AG04450 (cell line): ENCODE measurements at regions not wholly inside any gene's neighbourhood (a gene's known extent, or its start where the extent isn't known, plus 50 kb on each side); places are given as distances from the start of the nearest gene placed in this dataset.
"Not testable (repeated sequence)": the region's sequence is repeated elsewhere in the genome, so short reads cannot be mapped to it uniquely, and the experiment has no call there.

Source experiments
- CTCF ChIA-PET: fragments of 300-600, 350-600 bp; formaldehyde crosslinking; extraction: SDS; loops from one replicate; lab custom pipeline; 2022; ENCODE audit warnings: antibody characterized with exemption, inconsistent platforms; lab: Charles Lee
- POLR2A ChIA-PET: fragments of 350-600 bp; formaldehyde crosslinking; extraction: SDS; loops from one replicate; lab custom pipeline; 2021; ENCODE audit warnings: antibody characterized with exemption, inconsistent platforms; lab: Yijun Ruan, JAX
- DNase-seq: peaks from one replicate; pipeline ENCODE4 v3.0.0-alpha.2; 2011; ENCODE audit warnings: low read depth, low spot score
- H3K27ac ChIP-seq: one replicate; pipeline ENCODE4 v1.5.1; 2012; ENCODE audit warnings: low read depth, low read length, control low read depth
- H3K27me3 ChIP-seq: one replicate; pipeline ENCODE4 v1.6.0; 2012; ENCODE audit warnings: low read length; ENCODE audit not compliant: control insufficient read depth, insufficient read depth
- H3K4me3 ChIP-seq: 2 replicates; pipeline ENCODE4 v1.5.1; 2011; ENCODE audit warnings: mild to moderate bottlenecking, low read depth, low read length, control low read depth
- H3K9me3 ChIP-seq: 2 replicates; pipeline ENCODE4 v1.5.1; 2012; ENCODE audit warnings: low read length; ENCODE audit not compliant: control insufficient read depth, insufficient read depth
- TF ChIP-seq, protein P1 (sequence below): IDR thresholded peaks from 2 replicates; pipeline ENCODE4 v1.5.1; 2011; ENCODE audit warnings: low read depth, low read length, control low read depth, inconsistent platforms

DNA sequence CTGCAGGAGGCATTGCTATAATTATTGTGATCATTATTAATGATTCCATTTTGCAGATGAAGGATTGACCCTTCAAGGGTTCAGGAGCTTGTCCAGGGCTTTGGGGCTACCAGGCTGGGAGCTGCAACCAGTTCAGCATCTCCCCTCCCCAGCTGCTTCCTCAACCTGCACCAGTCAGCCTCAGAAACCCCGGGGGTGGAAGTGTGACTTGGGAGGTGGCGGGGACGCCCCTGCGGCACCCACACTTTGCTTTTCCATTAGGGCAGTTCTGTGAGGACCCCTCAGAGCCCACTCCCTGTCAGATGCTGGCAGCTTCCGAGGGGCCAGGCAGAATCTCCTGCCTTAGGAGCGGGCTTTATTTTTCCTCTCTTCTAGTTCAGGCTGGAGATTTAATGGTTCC lies 85.6 kb downstream of the OLFM1 start:
- TF ChIP-seq, protein P1, sequence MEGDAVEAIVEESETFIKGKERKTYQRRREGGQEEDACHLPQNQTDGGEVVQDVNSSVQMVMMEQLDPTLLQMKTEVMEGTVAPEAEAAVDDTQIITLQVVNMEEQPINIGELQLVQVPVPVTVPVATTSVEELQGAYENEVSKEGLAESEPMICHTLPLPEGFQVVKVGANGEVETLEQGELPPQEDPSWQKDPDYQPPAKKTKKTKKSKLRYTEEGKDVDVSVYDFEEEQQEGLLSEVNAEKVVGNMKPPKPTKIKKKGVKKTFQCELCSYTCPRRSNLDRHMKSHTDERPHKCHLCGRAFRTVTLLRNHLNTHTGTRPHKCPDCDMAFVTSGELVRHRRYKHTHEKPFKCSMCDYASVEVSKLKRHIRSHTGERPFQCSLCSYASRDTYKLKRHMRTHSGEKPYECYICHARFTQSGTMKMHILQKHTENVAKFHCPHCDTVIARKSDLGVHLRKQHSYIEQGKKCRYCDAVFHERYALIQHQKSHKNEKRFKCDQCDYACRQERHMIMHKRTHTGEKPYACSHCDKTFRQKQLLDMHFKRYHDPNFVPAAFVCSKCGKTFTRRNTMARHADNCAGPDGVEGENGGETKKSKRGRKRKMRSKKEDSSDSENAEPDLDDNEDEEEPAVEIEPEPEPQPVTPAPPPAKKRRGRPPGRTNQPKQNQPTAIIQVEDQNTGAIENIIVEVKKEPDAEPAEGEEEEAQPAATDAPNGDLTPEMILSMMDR: no peak
- CTCF ChIA-PET: no interaction called here

DNA sequence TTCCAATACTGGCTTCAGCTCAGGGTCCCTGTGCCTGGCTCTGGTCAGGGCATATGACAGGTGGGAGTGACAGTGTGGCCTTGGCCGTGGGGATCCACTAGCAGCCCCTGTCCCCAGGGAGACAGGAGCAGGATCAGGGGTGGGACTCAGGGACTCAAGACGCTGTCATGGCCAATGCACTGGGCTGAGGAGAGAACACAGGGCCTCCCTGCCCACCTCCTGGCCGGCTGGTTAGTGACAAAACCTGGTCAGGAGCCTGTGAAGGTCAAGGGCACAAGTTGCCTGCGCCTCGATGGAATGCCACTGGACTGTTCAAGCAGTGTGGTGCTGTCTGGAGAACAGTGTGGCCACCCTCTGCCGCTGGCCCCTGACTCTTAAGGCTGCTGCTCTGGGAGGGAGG lies 86.8 kb downstream of the OLFM1 start:
- Histone ChIP-seq H3K4me3 (no peak overlapping the region), H3K27me3 (no peaks in the 10 kb centered on the region), H3K9me3 (peaks cover 67% of the 10 kb centered on the region), H3K27ac (no peak overlapping the region)
- ChIA-PET CTCF (no interaction called here), POLR2A (no interaction called here)
- no peak for DNase-seq
- TF ChIP-seq, protein P1: no peak

More for the DNA sequence above, 85.6 kb downstream of the OLFM1 start:
- Histone ChIP-seq H3K4me3 (no peak overlapping the region), H3K9me3 (peaks cover 65% of the 10 kb centered on the region), H3K27me3 (no peaks in the 10 kb centered on the region), H3K27ac (no peak overlapping the region)
- DNase-seq: no peak
- POLR2A ChIA-PET: no interaction called here

DNA sequence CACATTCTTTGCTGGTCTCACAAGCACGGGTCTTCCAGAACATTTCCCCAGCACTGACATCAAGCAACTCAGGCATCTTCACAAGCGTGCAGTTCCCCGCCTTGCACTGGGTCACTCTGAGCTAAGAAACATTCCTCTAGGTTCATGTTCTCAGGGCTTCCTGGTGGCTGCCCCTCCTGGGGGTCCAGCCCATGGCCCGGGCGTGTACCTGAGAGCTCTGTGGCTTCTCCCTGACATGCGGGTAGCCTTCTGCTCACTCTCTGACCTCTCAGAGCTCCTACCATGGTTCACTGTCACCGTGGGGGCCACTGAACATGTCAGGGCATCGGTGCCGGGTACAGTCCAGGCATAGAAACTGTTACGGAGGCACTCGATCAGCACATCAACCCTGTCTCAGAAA lies 87.5 kb downstream of the OLFM1 start:
- DNase-seq: no peak
- H3K4me3 ChIP-seq: no peak overlapping the region
- TF ChIP-seq, protein P1: no peak
- POLR2A ChIA-PET: no interaction called here
- H3K27me3 ChIP-seq: no peaks in the 10 kb centered on the region
- peaks cover 61% of the 10 kb centered on the region for H3K9me3 ChIP-seq
- CTCF ChIA-PET: no interaction called here
- H3K27ac ChIP-seq: no peak overlapping the region

DNA sequence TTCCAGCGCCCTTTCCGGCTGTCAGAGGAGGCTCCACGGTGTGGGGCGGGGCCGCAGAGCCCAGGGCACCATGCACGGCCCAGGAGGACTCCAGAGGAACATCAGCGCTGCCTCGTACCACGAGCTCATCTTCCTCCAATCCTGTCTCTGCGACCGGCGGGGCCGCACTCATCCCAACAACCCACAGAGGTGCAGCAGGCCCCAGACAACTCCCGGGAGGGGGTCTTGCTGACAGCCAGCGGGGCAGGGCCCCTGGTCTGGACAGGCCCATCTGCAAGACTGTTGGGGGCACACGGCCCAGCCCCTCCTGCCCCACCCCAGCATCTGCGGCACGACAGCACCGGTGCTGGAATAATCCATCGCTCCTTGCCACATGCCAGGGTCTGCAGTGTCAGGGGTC lies 88.8 kb downstream of the OLFM1 start:
- Histone ChIP-seq H3K9me3 (peaks cover 52% of the 10 kb centered on the region), H3K4me3 (no peak overlapping the region), H3K27me3 (no peaks in the 10 kb centered on the region), H3K27ac (no peak overlapping the region)
- TF ChIP-seq, protein P1: no peak
- CTCF ChIA-PET: no interaction called here
- no peak for DNase-seq
- POLR2A ChIA-PET: no interaction called here

DNA sequence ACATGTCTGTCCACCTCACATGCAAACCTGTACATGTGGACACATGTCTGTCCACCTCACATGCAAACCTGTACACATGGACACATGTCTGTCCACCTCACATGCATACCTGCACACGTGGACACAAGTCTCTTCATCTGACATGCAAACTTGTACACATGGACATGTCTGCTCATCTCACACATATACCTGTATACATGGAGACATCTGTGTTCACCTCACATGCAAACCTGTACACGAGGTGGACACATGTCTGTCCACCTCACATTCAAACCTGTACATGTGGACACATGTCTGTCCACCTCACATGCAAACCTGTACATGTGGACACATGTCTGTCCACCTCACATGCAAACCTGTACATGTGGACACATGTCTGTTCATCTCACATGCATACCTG lies 90.1 kb downstream of the OLFM1 start:
- CTCF ChIA-PET, H3K4me3 ChIP-seq, DNase-seq, H3K27ac ChIP-seq, POLR2A ChIA-PET, H3K27me3 ChIP-seq: not testable (repeated sequence)
- H3K9me3 ChIP-seq: peaks cover 52% of the 10 kb centered on the region

DNA sequence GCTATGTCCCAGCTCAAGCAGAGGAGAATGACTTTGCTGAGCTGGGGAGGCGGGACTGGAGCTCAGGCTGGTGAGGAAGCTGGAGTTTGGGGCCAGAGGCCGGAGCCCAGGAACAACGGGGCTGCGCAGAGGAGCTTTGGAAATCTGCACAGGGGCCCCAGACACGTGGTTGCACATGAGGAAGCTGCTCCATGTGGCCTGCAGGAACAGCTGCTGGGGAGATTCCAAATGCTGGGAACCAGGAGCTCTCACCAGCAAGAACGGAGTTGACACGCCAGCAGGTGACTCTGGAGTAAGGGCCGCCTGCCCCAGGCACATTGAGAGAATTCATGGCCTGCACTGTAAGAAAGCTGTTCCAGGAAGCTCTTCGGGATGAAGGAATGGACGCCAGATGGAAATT lies 91.0 kb downstream of the OLFM1 start:
- TF ChIP-seq, protein P1: no peak
- no peaks in the 10 kb centered on the region for H3K27me3 ChIP-seq
- POLR2A ChIA-PET: no interaction called here
- no peak overlapping the region for H3K27ac ChIP-seq
- no peak overlapping the region for H3K4me3 ChIP-seq
- CTCF ChIA-PET: no interaction called here
- H3K9me3 ChIP-seq: peaks cover 47% of the 10 kb centered on the region
- DNase-seq: no peak
